ENCODE measurements at regions not wholly inside any gene's neighbourhood (a gene's known extent, or its start where the extent isn't known, plus 50 kb on each side); places are given as distances from the start of the nearest gene placed in this dataset.

GRCh38 chr9:88268886-88269285 lies 119.4 kb upstream of the SPIN1 start:
- Histone ChIP-seq H3K9me2 (ENCODE audit: insufficient read depth) (no peaks in the 10 kb centered on the region), H3K27me3 (ENCODE audit: insufficient read depth) (no peaks in the 10 kb centered on the region), H3K36me3 (ENCODE audit: insufficient read depth) (no peaks in the 10 kb centered on the region), H3K27ac (ENCODE audit: low read depth) (no peak overlapping the region), H3K4me3 (no peak overlapping the region), H3K79me2 (replicated peaks; ENCODE audit: insufficient read depth) (no peaks in the 10 kb centered on the region), H3F3A (replicated peaks; ENCODE audit: low read depth) (no peaks in the 10 kb centered on the region), H3K4me2 (no peak overlapping the region), H3K4me1 (ENCODE audit: insufficient read depth) (peaks cover 5% of the 10 kb centered on the region), H2AFZ (no peak overlapping the region), H4K20me1 (replicated peaks; ENCODE audit: insufficient read depth) (no peaks in the 10 kb centered on the region)
- Mint-ChIP-seq H3K9me3 (0 out of 3 replicates have a peak, but pooled peaks cover 3% of the 10 kb centered on the region), H3K27ac (no peak overlapping the region), H3K27me3 (ENCODE audit: insufficient read depth, low read depth, poor library complexity) (no peaks in the 10 kb centered on the region), H3K4me3 (no peak overlapping the region), H3K4me1 (peaks cover 5% of the 10 kb centered on the region), H3K36me3 (ENCODE audit: low read depth) (no peaks in the 10 kb centered on the region; the same call in 2 of the 3 replicates)
- ATAC-seq (no peak), DNase-seq (ENCODE audit: low spot score) (no peak)
- TF ChIP-seq ZNF331 (CRISPR knock-in tag; IDR thresholded peaks at IDR 0.05; ENCODE audit: low read depth) = no peak
- no peak for TF ChIP-seq ZNF114 (CRISPR knock-in tag; IDR thresholded peaks at IDR 0.05)
- TF ChIP-seq NANOG (IDR thresholded peaks at IDR 0.05; ENCODE audit: borderline replicate concordance) = no peak
- no peak for TF ChIP-seq EZH2 (IDR thresholded peaks at IDR 0.05; ENCODE audit: low read depth, unreplicated experiment)
- no peak for TF ChIP-seq JUNB (IDR thresholded peaks at IDR 0.05; ENCODE audit: unreplicated experiment)
- TF ChIP-seq, protein P1, sequence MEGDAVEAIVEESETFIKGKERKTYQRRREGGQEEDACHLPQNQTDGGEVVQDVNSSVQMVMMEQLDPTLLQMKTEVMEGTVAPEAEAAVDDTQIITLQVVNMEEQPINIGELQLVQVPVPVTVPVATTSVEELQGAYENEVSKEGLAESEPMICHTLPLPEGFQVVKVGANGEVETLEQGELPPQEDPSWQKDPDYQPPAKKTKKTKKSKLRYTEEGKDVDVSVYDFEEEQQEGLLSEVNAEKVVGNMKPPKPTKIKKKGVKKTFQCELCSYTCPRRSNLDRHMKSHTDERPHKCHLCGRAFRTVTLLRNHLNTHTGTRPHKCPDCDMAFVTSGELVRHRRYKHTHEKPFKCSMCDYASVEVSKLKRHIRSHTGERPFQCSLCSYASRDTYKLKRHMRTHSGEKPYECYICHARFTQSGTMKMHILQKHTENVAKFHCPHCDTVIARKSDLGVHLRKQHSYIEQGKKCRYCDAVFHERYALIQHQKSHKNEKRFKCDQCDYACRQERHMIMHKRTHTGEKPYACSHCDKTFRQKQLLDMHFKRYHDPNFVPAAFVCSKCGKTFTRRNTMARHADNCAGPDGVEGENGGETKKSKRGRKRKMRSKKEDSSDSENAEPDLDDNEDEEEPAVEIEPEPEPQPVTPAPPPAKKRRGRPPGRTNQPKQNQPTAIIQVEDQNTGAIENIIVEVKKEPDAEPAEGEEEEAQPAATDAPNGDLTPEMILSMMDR (conservative IDR thresholded peaks at IDR 0.05; ENCODE audit: low read depth in 2 of 2) = no peak
- no peak for TF ChIP-seq REST (IDR thresholded peaks at IDR 0.05; ENCODE audit: unreplicated experiment)
- no peak for TF ChIP-seq ZNF462 (CRISPR knock-in tag; IDR thresholded peaks at IDR 0.05)
- no peak for TF ChIP-seq CREB1 (CRISPR knock-in tag; IDR thresholded peaks at IDR 0.05; ENCODE audit: low read depth)
- TF ChIP-seq EZH2phosphoT487 (IDR thresholded peaks at IDR 0.05; ENCODE audit: unreplicated experiment) = no peak
- TF ChIP-seq STAT1 (IDR thresholded peaks at IDR 0.05; ENCODE audit: unreplicated experiment) = no peak
- TF ChIP-seq, protein P2, sequence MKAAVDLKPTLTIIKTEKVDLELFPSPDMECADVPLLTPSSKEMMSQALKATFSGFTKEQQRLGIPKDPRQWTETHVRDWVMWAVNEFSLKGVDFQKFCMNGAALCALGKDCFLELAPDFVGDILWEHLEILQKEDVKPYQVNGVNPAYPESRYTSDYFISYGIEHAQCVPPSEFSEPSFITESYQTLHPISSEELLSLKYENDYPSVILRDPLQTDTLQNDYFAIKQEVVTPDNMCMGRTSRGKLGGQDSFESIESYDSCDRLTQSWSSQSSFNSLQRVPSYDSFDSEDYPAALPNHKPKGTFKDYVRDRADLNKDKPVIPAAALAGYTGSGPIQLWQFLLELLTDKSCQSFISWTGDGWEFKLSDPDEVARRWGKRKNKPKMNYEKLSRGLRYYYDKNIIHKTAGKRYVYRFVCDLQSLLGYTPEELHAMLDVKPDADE (IDR thresholded peaks at IDR 0.05) = no peak
- TF ChIP-seq POLR2AphosphoS5 (IDR thresholded peaks at IDR 0.05; ENCODE audit: low read depth) = no peak

Data from GM23338 (cell line).